HG03432 (cell line): ENCODE measurements at regions not wholly inside any gene's neighbourhood (a gene's known extent, or its start where the extent isn't known, plus 50 kb on each side); places are given as distances from the start of the nearest gene placed in this dataset.

Experiments
- ATAC-seq: cut with Tn5 transposase; IDR thresholded peaks from one replicate; pipeline ENCODE4 v1.9.1; 2021; ENCODE audit warnings: mild to moderate bottlenecking, moderate library complexity; ENCODE audit not compliant: unreplicated experiment

- ATAC-seq = no peak
Observed at GRCh38 chr3:3745693-3746092, 53.5 kb upstream of the LRRN1 start.

- no peak for ATAC-seq
Observed at GRCh38 chr3:3744826-3745225, 54.4 kb upstream of the LRRN1 start.

GRCh38 chr3:3743754-3744153 lies 55.5 kb upstream of the LRRN1 start:
- no peak for ATAC-seq

- no peak for ATAC-seq
Observed at GRCh38 chr3:3740061-3740460, 59.2 kb upstream of the LRRN1 start.

- ATAC-seq = no peak
Observed at GRCh38 chr3:3739330-3740060, 59.7 kb upstream of the LRRN1 start.

DNA sequence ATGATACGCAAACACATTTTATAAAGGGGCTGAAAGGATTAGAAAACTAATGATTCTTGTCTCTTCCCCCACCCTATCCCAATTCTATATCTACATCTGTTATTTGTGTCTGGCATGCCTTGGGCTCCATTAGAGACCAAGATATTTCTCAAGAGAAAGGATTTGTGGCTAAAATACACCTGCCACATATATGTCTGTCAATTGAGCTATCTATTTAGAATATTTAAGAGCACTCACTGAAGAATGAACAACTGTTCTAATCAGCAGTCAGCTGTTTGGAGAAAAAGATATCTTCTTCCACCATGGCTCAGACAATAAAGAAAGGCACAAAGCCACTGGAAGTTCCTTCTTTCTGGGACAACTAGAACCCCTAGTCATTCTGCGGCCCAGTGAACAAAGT lies 61.7 kb upstream of the LRRN1 start:
- ATAC-seq = no peak

- no peak for ATAC-seq
Observed at GRCh38 chr3:3735919-3736318, 63.3 kb upstream of the LRRN1 start.

- no peak for ATAC-seq
Observed at GRCh38 chr3:3734881-3735280, 64.3 kb upstream of the LRRN1 start.

- ATAC-seq = no peak
Observed at GRCh38 chr3:3729261-3729660, 70.0 kb upstream of the LRRN1 start.

DNA sequence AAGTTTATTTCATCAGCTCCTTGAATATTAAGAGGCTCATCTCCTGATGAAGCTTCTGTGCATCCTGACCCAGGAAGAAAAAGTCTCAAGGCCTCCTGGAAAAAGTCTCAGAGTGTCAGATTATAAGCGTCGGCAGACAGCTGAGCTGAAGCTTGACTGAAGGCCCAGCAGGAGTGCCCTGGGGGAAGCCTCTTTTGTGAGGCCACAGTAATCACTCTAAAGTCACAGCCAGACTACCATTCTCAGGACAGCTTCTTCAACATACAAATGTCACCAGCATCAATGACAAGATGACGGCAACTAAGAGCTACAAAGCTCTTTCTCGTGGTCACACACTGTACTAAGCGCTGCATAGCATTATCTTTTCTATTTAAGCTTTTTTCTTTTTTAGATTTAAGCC lies 72.7 kb upstream of the LRRN1 start:
- no peak for ATAC-seq

GRCh38 chr3:3714572-3714971 lies 84.7 kb upstream of the LRRN1 start:
- no peak for ATAC-seq

DNA sequence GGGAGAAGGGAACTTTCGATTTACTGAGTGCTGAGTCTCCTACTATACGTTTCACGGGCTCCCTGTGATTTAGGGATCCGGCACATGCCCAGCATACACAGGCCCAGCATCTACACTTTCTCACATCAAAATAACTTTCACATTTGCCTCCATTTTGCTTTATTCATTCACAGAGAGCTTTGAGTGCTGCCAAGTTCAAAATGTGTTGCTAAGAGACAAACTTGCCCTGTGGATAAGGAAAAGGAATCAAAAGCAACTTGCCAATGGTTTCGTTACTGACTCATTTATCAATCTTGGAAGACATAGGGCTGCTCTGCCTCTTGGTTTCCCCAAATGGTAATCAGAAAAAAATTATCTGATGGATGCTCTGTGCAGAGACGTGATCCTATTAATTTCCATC lies 86.3 kb upstream of the LRRN1 start:
- ATAC-seq = no peak

- no peak for ATAC-seq
Observed at GRCh38 chr3:3708769-3709115, 90.5 kb upstream of the LRRN1 start.

- ATAC-seq = no peak
Observed at GRCh38 chr3:3707858-3708768, 91.1 kb upstream of the LRRN1 start.

DNA sequence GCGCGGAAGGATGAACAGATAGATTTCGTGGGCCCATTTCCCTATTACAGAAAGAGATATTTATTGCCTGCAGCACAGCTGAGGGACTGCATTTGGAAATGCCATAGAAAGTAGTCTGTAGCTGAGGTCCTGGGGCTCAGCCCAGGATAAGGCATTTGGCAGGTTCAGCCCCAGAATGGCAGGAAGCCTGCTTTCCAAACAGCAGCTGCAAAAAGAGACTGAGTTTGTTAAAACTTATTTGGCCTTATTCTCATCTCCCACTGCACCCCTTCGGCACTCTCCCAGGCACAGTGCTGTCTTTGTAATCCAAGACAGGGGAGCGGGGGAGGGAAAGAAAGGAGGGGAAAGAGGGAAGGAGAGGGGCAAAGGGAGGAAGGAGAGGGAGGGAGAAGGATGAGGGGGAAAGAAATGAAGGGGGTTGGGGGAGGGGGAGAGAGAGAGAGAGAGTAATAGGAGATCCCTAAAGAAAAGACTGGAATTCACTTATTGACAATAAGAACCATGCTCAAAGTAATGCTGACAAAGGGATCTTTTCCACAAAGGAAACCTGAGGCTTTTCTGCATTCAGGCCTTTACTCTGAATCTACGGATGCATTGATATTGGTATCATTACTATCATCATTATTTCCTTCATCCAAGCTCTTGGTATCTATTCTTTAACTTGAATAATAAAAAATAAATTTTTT lies 94.0 kb upstream of the LRRN1 start:
- ATAC-seq = no peak

DNA sequence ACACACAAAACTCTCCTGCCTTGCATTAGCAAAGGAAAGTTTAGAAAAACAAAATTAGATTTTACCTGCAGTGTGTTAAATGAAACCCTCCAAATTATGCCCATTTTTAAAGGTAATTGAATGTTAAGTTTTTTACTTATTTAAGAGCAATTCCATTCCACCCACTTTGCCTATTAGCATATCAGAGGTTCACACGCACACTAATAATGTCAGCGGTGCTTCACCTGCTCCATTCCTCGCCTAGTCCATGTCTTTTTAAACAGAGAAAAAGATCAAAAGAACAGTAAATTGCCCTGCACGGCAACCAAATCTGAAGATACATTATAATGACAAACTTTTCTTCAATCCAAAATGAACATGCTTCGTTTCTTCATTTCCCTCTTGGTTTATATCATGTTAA lies 97.3 kb upstream of the LRRN1 start:
- ATAC-seq = no peak

- ATAC-seq = no peak
Observed at GRCh38 chr3:3699816-3700633, 99.2 kb upstream of the LRRN1 start.

- no peak for ATAC-seq
Observed at GRCh38 chr3:3699407-3699806, 99.8 kb upstream of the LRRN1 start.

DNA sequence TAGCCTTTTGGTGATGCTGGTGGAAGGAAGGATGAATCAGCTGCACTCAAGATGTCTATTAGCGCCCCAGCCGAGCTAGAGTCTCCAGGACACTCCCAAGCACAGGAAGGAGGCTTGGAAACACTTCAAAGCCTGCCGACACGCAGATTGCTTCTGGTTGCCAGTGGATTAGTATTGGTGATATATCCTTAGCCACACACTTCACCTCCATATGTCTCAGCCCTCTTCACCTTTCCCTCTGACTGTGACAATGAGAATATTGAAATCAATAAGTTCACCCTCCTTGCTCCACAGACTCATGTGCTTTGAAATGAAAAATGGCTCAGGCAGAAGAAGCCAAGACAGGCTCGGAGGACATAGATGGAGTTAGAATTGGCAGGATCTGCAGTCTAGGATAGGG lies 102.9 kb upstream of the LRRN1 start:
- no peak for ATAC-seq

- ATAC-seq = no peak
Observed at GRCh38 chr3:3693593-3693992, 105.6 kb upstream of the LRRN1 start.
